OCI-LY7 (cell line): ENCODE measurements at regions not wholly inside any gene's neighbourhood (a gene's known extent, or its start where the extent isn't known, plus 50 kb on each side); places are given as distances from the start of the nearest gene placed in this dataset.

Experiments
- BruUV-seq: library from RNA; stranded (reverse); fragments of 400-500 nt; replicated peaks from 2 replicates; lab custom pipeline; 2021; lab: Mats Ljungman, UMichigan
- CTCF ChIA-PET: fragments of 300-600 bp; sonication (Branson Sonifier 250); formaldehyde crosslinking; loops from one replicate; lab custom pipeline; 2022; ENCODE audit warnings: antibody characterized with exemption; ENCODE audit not compliant: unreplicated experiment; lab: Charles Lee
- POLR2A ChIA-PET: fragments of 300-600 bp; sonication (Branson Sonifier 250); formaldehyde crosslinking; loops from one replicate; lab custom pipeline; 2022; ENCODE audit warnings: antibody characterized with exemption; lab: Charles Lee
- DNase-seq: peaks from one replicate; pipeline ENCODE4 v3.0.0-alpha.2; 2015; ENCODE audit warnings: low spot score
- H2AFZ ChIP-seq: fragments of 200-600 bp; sonication (generic), shearing (Covaris generic); 2 replicates; pipeline ENCODE4 v1.6.1; 2014; ENCODE audit warnings: mild to moderate bottlenecking, antibody characterized with exemption, low read length, moderate library complexity
- H3K27ac ChIP-seq: fragments of 200-600 bp; sonication (generic); 2 replicates; pipeline ENCODE4 v1.5.1; 2014; ENCODE audit warnings: mixed run types, low read depth, mild to moderate bottlenecking, moderate library complexity, low read length, inconsistent platforms; ENCODE audit not compliant: poor library complexity, severe bottlenecking
- H3K36me3 ChIP-seq: fragments of 200-600 bp; sonication (generic); 2 replicates; pipeline ENCODE4 v1.6.1; 2014; ENCODE audit warnings: mild to moderate bottlenecking, antibody characterized with exemption, low read length, moderate library complexity, mixed read lengths; ENCODE audit not compliant: insufficient read depth
- H3K4me1 ChIP-seq: fragments of 200-600 bp; sonication (generic); 2 replicates; pipeline ENCODE4 v1.5.1; 2014; ENCODE audit warnings: mild to moderate bottlenecking, low read length; ENCODE audit not compliant: insufficient read depth, poor library complexity, severe bottlenecking
- H3K4me2 ChIP-seq: fragments of 200-600 bp; sonication (generic); 2 replicates; pipeline ENCODE4 v1.6.1; 2014; ENCODE audit warnings: mild to moderate bottlenecking, low read length
- H3K4me3 ChIP-seq: fragments of 200-600 bp; sonication (generic); 2 replicates; pipeline ENCODE4 v1.5.1; 2014; ENCODE audit warnings: mild to moderate bottlenecking, low read depth, low read length; ENCODE audit not compliant: poor library complexity, severe bottlenecking
- H3K79me2 ChIP-seq: fragments of 200-600 bp; sonication (generic); 2 replicates; pipeline ENCODE4 v1.6.1; 2016; ENCODE audit warnings: low read depth, mild to moderate bottlenecking, low read length, moderate library complexity, mixed read lengths; ENCODE audit not compliant: insufficient read depth
- H3K9me2 ChIP-seq: fragments of 200-600 bp; sonication (generic); 2 replicates; pipeline ENCODE4 v1.6.1; 2016; ENCODE audit warnings: mild to moderate bottlenecking, low read length, mixed read lengths; ENCODE audit not compliant: insufficient read depth
- H3K9me3 ChIP-seq: fragments of 200-600 bp; sonication (generic); 2 replicates; pipeline ENCODE4 v1.6.1; 2014; ENCODE audit warnings: mild to moderate bottlenecking, mixed run types, low read length, mixed read lengths
- H4K20me1 ChIP-seq: fragments of 200-600 bp; sonication (generic); 2 replicates; pipeline ENCODE4 v1.6.1; 2014; ENCODE audit warnings: mild to moderate bottlenecking, antibody characterized with exemption, low read length, moderate library complexity, mixed read lengths; ENCODE audit not compliant: insufficient read depth
- CTCF ChIP-seq: fragments of 200-600 bp; sonication (generic); conservative IDR thresholded peaks from 2 replicates; pipeline ENCODE4 v1.5.1; 2014; ENCODE audit warnings: mild to moderate bottlenecking, antibody characterized with exemption, low read length, moderate library complexity, mixed read lengths
- EZH2phosphoT487 ChIP-seq: fragments of 200-600 bp; sonication (generic); IDR thresholded peaks from 2 replicates; pipeline ENCODE4 v1.6.1; 2018; ENCODE audit warnings: low read depth, borderline replicate concordance, mild to moderate bottlenecking, mixed run types, antibody characterized with exemption, low read length, moderate library complexity, mixed read lengths
- intact Hi-C: fragments of 100-400 bp; cut with micrococcal nuclease; formaldehyde crosslinking; loops from one replicate; pipeline ENCODE4 v1.10.0; 2022; ENCODE audit not compliant: unreplicated experiment

GRCh38 chr5:2293906-2294305, 411.2 kb upstream of the IRX4 start:
- Histone ChIP-seq H3K4me3 (no peak overlapping the region), H3K36me3 (no peaks in the 10 kb centered on the region), H3K27ac (no peak overlapping the region), H3K4me1 (no peaks in the 10 kb centered on the region), H3K9me2 (no peaks in the 10 kb centered on the region), H3K4me2 (no peak overlapping the region), H2AFZ (no peak overlapping the region), H4K20me1 (no peaks in the 10 kb centered on the region), H3K9me3 (no peaks in the 10 kb centered on the region), H3K79me2 (no peaks in the 10 kb centered on the region)
- no peak for DNase-seq
- ChIA-PET CTCF (no interaction called here), POLR2A (no interaction called here)
- intact Hi-C loops: no loop called here
- no TSS peak for BruUV-seq
- no peak for TF ChIP-seq CTCF
- TF ChIP-seq EZH2phosphoT487: no peak

DNA sequence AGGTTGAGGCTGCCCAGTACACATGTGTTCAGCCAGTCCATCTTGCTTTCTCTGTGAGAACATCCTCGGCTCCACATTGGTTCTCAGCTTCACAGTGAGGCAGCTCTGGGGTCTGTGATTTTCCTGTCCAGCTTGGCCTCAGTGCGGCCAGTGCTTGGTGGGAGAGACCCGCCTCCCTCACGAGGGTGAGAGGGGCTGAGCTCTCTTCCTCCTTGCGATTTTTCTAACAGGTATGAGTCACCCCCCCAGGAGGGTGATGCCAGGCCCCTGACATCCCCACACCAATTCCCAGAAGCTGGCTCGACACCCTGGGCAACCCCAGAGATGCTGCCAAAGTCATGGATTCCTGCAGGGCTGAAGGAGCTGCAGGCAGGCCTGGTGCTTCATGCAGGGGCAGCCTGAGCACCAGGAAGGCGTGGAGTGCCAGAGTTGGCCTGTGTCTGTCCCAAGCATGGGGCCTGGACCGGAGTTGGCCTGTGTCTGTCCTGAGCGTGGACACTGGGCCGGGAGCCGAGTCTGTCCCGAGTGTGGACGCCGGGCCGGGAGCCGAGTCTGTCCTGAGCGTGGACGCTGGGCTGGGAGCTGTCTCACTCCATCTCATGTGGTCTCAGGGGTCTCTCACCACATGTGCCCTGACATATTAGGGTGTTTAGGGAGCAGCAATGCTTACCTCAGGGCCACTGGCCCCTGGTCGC, 408.6 kb upstream of the IRX4 start:
- Histone ChIP-seq H3K9me2 (no peaks in the 10 kb centered on the region), H3K4me3 (no peak overlapping the region), H2AFZ (no peak overlapping the region), H3K27ac (no peak overlapping the region), H3K4me2 (no peak overlapping the region), H3K9me3 (no peaks in the 10 kb centered on the region), H3K36me3 (no peaks in the 10 kb centered on the region), H3K4me1 (no peaks in the 10 kb centered on the region), H3K79me2 (no peaks in the 10 kb centered on the region), H4K20me1 (no peaks in the 10 kb centered on the region)
- TF ChIP-seq CTCF (no peak), EZH2phosphoT487 (no peak)
- ChIA-PET POLR2A (no interaction called here), CTCF (no interaction called here)
- DNase-seq: no peak
- intact Hi-C loops: no loop called here
- no TSS peak for BruUV-seq

DNA sequence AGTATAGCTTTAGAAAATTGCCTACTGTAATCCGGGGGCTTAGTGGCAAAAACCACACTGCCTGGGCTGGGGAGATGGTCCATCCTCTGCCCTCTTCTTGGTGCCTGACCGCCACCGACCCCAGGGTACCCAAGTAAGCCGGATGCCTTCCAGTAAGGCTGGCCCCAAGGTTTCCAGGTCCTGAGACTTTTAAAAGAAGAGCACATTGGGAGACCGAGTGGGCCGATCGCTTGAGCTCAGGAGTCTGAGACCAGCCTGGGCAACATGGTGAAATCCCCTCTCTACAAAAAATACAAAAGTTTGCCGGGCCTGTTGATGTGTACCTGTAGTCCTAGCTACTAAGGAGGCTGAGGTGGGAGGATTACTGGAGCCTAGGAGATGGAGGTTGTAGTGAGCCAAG, 406.7 kb upstream of the IRX4 start:
- H2AFZ ChIP-seq: no peak overlapping the region
- H4K20me1 ChIP-seq: no peaks in the 10 kb centered on the region
- no peaks in the 10 kb centered on the region for H3K4me1 ChIP-seq
- CTCF ChIA-PET: no interaction called here
- TF ChIP-seq EZH2phosphoT487 (no peak), CTCF (no peak)
- POLR2A ChIA-PET: no interaction called here
- intact Hi-C loops: no loop called here
- no peaks in the 10 kb centered on the region for H3K36me3 ChIP-seq
- H3K9me3 ChIP-seq: no peaks in the 10 kb centered on the region
- no TSS peak for BruUV-seq
- no peak overlapping the region for H3K4me2 ChIP-seq
- no peak overlapping the region for H3K27ac ChIP-seq
- DNase-seq: no peak
- H3K79me2 ChIP-seq: no peaks in the 10 kb centered on the region
- H3K9me2 ChIP-seq: no peaks in the 10 kb centered on the region
- no peak overlapping the region for H3K4me3 ChIP-seq
